HEK293 (cell line): ENCODE measurements at regions not wholly inside any gene's neighbourhood (a gene's known extent, or its start where the extent isn't known, plus 50 kb on each side); places are given as distances from the start of the nearest gene placed in this dataset.

Experiments used
- CTCF ChIP-seq: fragments of 450-650 bp; formaldehyde crosslinking; IDR thresholded peaks from 2 replicates; pipeline ENCODE4 v1.5.1; 2016; ENCODE audit warnings: missing biosample characterization, missing genetic modification characterization
- MYNN ChIP-seq: fragments of 450-650 bp; formaldehyde crosslinking; IDR thresholded peaks from 2 replicates; pipeline ENCODE4 v1.5.1; 2016; ENCODE audit warnings: missing biosample characterization, missing genetic modification characterization, borderline replicate concordance
- SP3 ChIP-seq: fragments of 450-650 bp; formaldehyde crosslinking; IDR thresholded peaks from 2 replicates; pipeline ENCODE4 v1.5.1; 2016; ENCODE audit warnings: missing biosample characterization, missing genetic modification characterization
- TCF7L2 ChIP-seq: IDR thresholded peaks from 2 replicates; pipeline ENCODE4 v1.6.1; 2011; ENCODE audit warnings: low read depth, mild to moderate bottlenecking, inconsistent platforms, low read length, moderate library complexity, borderline replicate concordance
- WT1 ChIP-seq: fragments of 450-650 bp; formaldehyde crosslinking; IDR thresholded peaks from 2 replicates; pipeline ENCODE4 v1.5.1; 2016; ENCODE audit warnings: missing biosample characterization, missing genetic modification characterization
- ZBTB26 ChIP-seq: fragments of 450-650 bp; formaldehyde crosslinking; optimal IDR thresholded peaks from 2 replicates; pipeline ENCODE3; 2016; ENCODE audit warnings: missing biosample characterization, mild to moderate bottlenecking, missing genetic modification characterization
- ZNF114 ChIP-seq: fragments of 450-650 bp; formaldehyde crosslinking; IDR thresholded peaks from 2 replicates; pipeline ENCODE4 v1.5.0; 2017; ENCODE audit warnings: missing biosample characterization, missing genetic modification characterization
- ZNF274 ChIP-seq, 2 experiments: fragments of 200-500 bp in 1 of 2; fragments of 450-650 bp in 1 of 2; sonication (Bioruptor generic) in 1 of 2; formaldehyde crosslinking in 1 of 2; IDR thresholded peaks; 2 replicates each; pipeline versions ENCODE4 v1.5.1 to v1.6.1; 2014 to 2016; ENCODE audit warnings: borderline replicate concordance in 1 of 2, inconsistent platforms in 1 of 2, low read length in 1 of 2, missing biosample characterization in 1 of 2, missing genetic modification characterization in 1 of 2
- ZNF280D ChIP-seq: fragments of 450-650 bp; formaldehyde crosslinking; IDR thresholded peaks from 2 replicates; pipeline ENCODE4 v1.5.1; 2016; ENCODE audit warnings: missing biosample characterization, missing genetic modification characterization
- ZNF610 ChIP-seq: fragments of 450-650 bp; formaldehyde crosslinking; IDR thresholded peaks from 2 replicates; pipeline ENCODE4 v1.5.1; 2016; ENCODE audit warnings: missing biosample characterization, missing genetic modification characterization, borderline replicate concordance
- ZNF621 ChIP-seq: fragments of 450-650 bp; formaldehyde crosslinking; IDR thresholded peaks from 2 replicates; pipeline ENCODE4 v1.5.1; 2017; ENCODE audit warnings: missing biosample characterization, missing genetic modification characterization
- ZNF776 ChIP-seq: fragments of 450-650 bp; formaldehyde crosslinking; IDR thresholded peaks from 2 replicates; pipeline ENCODE4 v1.5.0; 2017; ENCODE audit warnings: missing biosample characterization, missing genetic modification characterization, borderline replicate concordance

GRCh38 chr18:65215865-65216466 lies 534.8 kb upstream of the CDH7 start:
- TF ChIP-seq ZNF274 (IDR thresholded peaks at IDR 0.05; ENCODE audit: low read length) (no peak), ZNF274 (tag by site-specific recombination; IDR thresholded peaks at IDR 0.05; ENCODE audit: borderline replicate concordance) (no peak), CTCF (no peak), SP3 (tag by site-specific recombination) (no peak), ZNF280D (no peak), ZNF114 (tag by site-specific recombination) (no peak), ZBTB26 (tag by site-specific recombination) (no peak), MYNN (no peak), WT1 (no peak), TCF7L2 (no peak), ZNF776 (tag by site-specific recombination) (no peak), ZNF621 (tag by site-specific recombination) (no peak), ZNF610 (tag by site-specific recombination) (no peak)
